ENCODE measurements at regions not wholly inside any gene's neighbourhood (a gene's known extent, or its start where the extent isn't known, plus 50 kb on each side); places are given as distances from the start of the nearest gene placed in this dataset.

DNA sequence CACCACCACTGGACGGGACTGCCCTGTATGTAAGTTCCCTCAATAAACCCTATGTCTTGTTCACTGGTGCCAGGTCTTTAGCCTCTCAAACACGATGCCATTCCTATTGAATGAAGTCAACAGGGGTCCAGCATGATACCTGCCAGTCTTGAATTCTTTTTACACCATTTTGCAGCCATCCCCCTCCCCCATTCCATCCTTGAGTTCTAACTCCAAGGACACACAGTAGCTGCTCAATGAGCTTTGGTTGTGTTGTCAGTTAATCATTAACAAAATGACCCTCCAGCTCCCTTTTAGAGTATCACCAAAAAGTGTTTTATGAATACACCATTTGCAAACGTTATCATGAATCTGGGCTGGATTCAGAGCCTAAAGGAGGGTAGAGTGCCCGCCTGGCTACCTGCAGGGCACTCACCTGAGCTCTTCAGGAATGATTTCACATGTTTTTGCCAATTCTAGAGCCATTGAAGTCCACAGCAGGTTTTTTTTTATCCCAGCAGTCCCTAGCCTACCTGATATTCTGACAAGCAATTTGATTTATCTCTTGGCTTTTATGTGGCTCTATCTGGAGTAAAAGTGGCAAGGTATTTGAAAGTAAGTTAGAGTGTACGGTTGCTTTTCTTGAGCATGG, 271.8 kb downstream of the SMARCA2 start:
- no peak overlapping the region for H2AFZ ChIP-seq (ENCODE audit: low read length)
- no peaks in the 10 kb centered on the region for H3K9me3 ChIP-seq (ENCODE audit: control insufficient read depth, insufficient read depth, low read depth, low read length)

DNA sequence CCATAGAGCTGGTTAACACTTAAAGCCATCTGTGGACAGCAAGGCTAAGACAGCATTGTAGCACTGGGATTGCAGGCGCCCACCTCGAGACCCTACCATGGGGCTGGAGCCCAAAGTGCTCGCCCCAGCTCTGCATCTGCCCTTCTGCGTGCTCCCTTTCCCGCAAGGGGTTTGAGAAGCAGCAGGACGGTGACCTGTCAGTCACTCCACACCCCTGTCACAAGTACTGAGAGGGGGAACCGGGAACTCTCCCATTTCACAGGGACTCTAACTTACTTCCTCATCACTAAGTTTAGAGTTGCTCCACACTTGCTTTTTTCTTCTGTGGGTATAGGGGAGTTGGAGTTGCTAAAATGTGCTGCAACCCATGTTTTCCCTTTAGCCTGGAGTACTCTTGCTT, 273.2 kb downstream of the SMARCA2 start:
- H3K9ac ChIP-seq (ENCODE audit: insufficient read depth, low read length), result no peak overlapping the region
- H3K79me2 ChIP-seq (ENCODE audit: control insufficient read depth, insufficient read depth, low read length), result no peaks in the 10 kb centered on the region
- TF ChIP-seq EZH2 (IDR thresholded peaks at IDR 0.05; ENCODE audit: low read length, missing control alignments), result no peak
- TF ChIP-seq, protein P1, sequence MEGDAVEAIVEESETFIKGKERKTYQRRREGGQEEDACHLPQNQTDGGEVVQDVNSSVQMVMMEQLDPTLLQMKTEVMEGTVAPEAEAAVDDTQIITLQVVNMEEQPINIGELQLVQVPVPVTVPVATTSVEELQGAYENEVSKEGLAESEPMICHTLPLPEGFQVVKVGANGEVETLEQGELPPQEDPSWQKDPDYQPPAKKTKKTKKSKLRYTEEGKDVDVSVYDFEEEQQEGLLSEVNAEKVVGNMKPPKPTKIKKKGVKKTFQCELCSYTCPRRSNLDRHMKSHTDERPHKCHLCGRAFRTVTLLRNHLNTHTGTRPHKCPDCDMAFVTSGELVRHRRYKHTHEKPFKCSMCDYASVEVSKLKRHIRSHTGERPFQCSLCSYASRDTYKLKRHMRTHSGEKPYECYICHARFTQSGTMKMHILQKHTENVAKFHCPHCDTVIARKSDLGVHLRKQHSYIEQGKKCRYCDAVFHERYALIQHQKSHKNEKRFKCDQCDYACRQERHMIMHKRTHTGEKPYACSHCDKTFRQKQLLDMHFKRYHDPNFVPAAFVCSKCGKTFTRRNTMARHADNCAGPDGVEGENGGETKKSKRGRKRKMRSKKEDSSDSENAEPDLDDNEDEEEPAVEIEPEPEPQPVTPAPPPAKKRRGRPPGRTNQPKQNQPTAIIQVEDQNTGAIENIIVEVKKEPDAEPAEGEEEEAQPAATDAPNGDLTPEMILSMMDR (conservative IDR thresholded peaks at IDR 0.05 in 1 of 2, IDR thresholded peaks at IDR 0.05 in 1 of 2; ENCODE audit: low read depth in 1 of 2, low read length in 2 of 2), result no peak
- no peak overlapping the region for H2AFZ ChIP-seq (ENCODE audit: low read length)
- no peak for DNase-seq (ENCODE audit: low read depth in 2 of 2)
- H3K4me3 ChIP-seq (replicated peaks in 1 of 4; ENCODE audit: control extremely low read depth in 1 of 4, insufficient read depth in 1 of 4, low read depth in 3 of 4, low read length in 4 of 4), result no peak overlapping the region
- no peak overlapping the region for H3K4me2 ChIP-seq (ENCODE audit: extremely low read depth, insufficient read depth, low read length)
- no peaks in the 10 kb centered on the region for H3K4me1 ChIP-seq (ENCODE audit: control insufficient read depth, extremely low read depth, insufficient read depth, low read length)
- H3K36me3 ChIP-seq (ENCODE audit: control insufficient read depth, insufficient read depth, low read length), result no peaks in the 10 kb centered on the region
- no peaks in the 10 kb centered on the region for H3K27me3 ChIP-seq (ENCODE audit: control insufficient read depth, insufficient read depth, low read length)
- H4K20me1 ChIP-seq (ENCODE audit: control insufficient read depth, extremely low read depth, insufficient read depth, low read length), result no peaks in the 10 kb centered on the region
- no peak overlapping the region for H3K27ac ChIP-seq (ENCODE audit: insufficient read depth, low read length)
- H3K9me3 ChIP-seq (ENCODE audit: control insufficient read depth, insufficient read depth, low read depth, low read length), result no peaks in the 10 kb centered on the region

More for the DNA sequence above, 271.8 kb downstream of the SMARCA2 start:
- no peaks in the 10 kb centered on the region for H4K20me1 ChIP-seq (ENCODE audit: control insufficient read depth, extremely low read depth, insufficient read depth, low read length)
- no peak overlapping the region for H3K4me2 ChIP-seq (ENCODE audit: extremely low read depth, insufficient read depth, low read length)
- no peaks in the 10 kb centered on the region for H3K36me3 ChIP-seq (ENCODE audit: control insufficient read depth, insufficient read depth, low read length)
- H3K79me2 ChIP-seq (ENCODE audit: control insufficient read depth, insufficient read depth, low read length), result no peaks in the 10 kb centered on the region
- H3K27me3 ChIP-seq (ENCODE audit: control insufficient read depth, insufficient read depth, low read length), result no peaks in the 10 kb centered on the region
- H3K4me1 ChIP-seq (ENCODE audit: control insufficient read depth, extremely low read depth, insufficient read depth, low read length), result no peaks in the 10 kb centered on the region
- DNase-seq (ENCODE audit: low read depth in 2 of 2), result no peak
- no peak overlapping the region for H3K27ac ChIP-seq (ENCODE audit: insufficient read depth, low read length)
- TF ChIP-seq, protein P1 (conservative IDR thresholded peaks at IDR 0.05 in 1 of 2, IDR thresholded peaks at IDR 0.05 in 1 of 2; ENCODE audit: low read depth in 1 of 2, low read length in 2 of 2), result no peak
- no peak for TF ChIP-seq EZH2 (IDR thresholded peaks at IDR 0.05; ENCODE audit: low read length, missing control alignments)
- H3K4me3 ChIP-seq (replicated peaks in 1 of 4; ENCODE audit: control extremely low read depth in 1 of 4, insufficient read depth in 1 of 4, low read depth in 3 of 4, low read length in 4 of 4), result no peak overlapping the region
- H3K9ac ChIP-seq (ENCODE audit: insufficient read depth, low read length), result no peak overlapping the region

DNA sequence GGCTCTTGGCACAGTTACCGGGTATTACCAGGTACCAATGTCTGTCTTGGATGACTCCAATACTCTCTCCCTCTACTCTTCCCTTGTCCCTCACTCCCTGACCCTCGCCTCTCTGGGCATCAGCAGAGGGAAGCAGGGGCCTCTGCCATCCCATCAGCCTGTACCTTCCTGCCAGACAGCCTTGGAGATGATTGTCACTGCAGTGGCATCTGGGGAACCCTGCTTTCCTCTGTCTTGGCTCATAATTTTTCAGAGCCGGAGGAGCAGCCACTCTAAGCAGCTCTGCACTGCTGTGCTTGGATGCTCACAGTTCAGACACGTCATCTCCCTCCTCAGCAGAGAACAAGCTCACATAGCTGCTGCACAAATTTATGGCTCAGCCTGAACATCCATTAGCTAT, 274.1 kb downstream of the SMARCA2 start:
- no peak overlapping the region for H2AFZ ChIP-seq (ENCODE audit: low read length)
- no peak overlapping the region for H3K27ac ChIP-seq (ENCODE audit: insufficient read depth, low read length)
- H3K79me2 ChIP-seq (ENCODE audit: control insufficient read depth, insufficient read depth, low read length), result no peaks in the 10 kb centered on the region
- no peaks in the 10 kb centered on the region for H3K9me3 ChIP-seq (ENCODE audit: control insufficient read depth, insufficient read depth, low read depth, low read length)
- no peaks in the 10 kb centered on the region for H4K20me1 ChIP-seq (ENCODE audit: control insufficient read depth, extremely low read depth, insufficient read depth, low read length)
- no peaks in the 10 kb centered on the region for H3K36me3 ChIP-seq (ENCODE audit: control insufficient read depth, insufficient read depth, low read length)
- H3K4me2 ChIP-seq (ENCODE audit: extremely low read depth, insufficient read depth, low read length), result no peak overlapping the region
- no peak for DNase-seq (ENCODE audit: low read depth in 2 of 2)
- H3K4me3 ChIP-seq (replicated peaks in 1 of 4; ENCODE audit: control extremely low read depth in 1 of 4, insufficient read depth in 1 of 4, low read depth in 3 of 4, low read length in 4 of 4), result no peak overlapping the region
- H3K4me1 ChIP-seq (ENCODE audit: control insufficient read depth, extremely low read depth, insufficient read depth, low read length), result no peaks in the 10 kb centered on the region
- TF ChIP-seq EZH2 (IDR thresholded peaks at IDR 0.05; ENCODE audit: low read length, missing control alignments), result no peak
- TF ChIP-seq, protein P1 (conservative IDR thresholded peaks at IDR 0.05 in 1 of 2, IDR thresholded peaks at IDR 0.05 in 1 of 2; ENCODE audit: low read depth in 1 of 2, low read length in 2 of 2), result no peak
- H3K9ac ChIP-seq (ENCODE audit: insufficient read depth, low read length), result no peak overlapping the region
- no peaks in the 10 kb centered on the region for H3K27me3 ChIP-seq (ENCODE audit: control insufficient read depth, insufficient read depth, low read length)

Measured in fibroblast of lung (primary cell).